NCI-H146 treated with DMSO at 0.1 percent for 48 hours (cell line): ENCODE measurements at regions not wholly inside any gene's neighbourhood (a gene's known extent, or its start where the extent isn't known, plus 50 kb on each side); places are given as distances from the start of the nearest gene placed in this dataset.

ENCODE experiments used
- DNase-seq: peaks from one replicate; lab custom pipeline; 2025; ENCODE audit not compliant: unreplicated experiment; lab: John Stamatoyannopoulos, UW

DNA sequence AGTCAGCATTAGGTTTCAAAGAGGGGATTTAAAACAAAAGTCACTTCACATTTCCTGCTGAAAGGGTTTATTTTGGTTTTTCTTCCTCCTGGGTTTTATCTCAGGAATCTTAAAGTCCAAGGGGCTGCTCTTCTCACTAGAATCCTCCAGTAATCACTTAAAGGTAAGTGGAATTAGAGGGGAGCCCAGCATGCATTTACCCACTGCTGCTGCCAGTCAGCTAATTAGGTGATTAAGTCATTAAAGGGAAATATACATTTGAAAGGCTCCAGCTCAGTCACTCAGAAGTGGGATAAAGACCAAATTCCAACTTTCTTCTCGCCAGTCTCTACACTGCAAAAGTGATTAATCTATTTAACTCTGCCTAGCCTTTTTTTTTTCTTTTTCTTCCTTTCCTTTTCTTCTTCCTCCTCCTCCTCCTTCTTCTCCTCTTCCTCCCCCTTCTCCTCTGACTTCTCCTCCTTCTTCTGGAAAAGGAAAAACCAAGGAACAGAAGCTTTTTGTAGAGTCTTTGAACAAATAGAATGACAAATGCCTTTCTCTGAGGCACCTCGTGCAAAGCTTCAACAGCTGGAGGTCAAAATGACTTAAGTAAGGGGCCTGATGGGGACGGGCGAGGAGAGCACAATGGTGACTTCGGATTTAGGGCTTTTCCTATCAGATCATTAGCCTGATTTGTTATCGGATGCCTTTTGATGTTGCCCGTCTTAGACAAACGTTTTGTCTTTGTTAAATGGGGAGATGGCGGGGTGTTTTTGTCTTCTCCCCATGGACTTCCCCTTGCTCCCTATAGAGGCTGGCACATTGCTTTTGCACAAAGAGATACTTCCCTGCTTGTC is 617.6 kb downstream of the IRX1 start:
- no peak for DNase-seq

GRCh38 chr5:4215143-4215542 is 619.5 kb downstream of the IRX1 start:
- DNase-seq, result no peak

DNA sequence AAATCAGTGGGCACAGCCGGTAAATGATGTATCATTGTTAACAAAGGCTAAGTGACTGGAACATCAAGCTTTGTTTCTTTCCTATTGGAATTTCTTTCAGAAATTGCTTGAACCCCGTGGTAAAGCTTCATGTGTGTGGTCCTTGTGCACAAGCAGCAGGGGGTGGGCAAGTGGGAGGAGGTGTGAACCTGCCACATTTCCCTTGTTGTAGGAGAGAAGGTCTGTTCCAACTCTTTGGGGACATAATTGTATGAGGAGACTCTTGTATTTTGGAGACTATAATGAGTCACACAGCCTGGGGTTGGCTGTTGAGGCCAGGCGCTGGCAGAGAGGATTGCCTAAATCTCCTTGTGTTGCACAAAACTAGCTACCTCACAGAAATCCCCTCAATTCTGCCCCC is 620.5 kb downstream of the IRX1 start:
- DNase-seq, result no peak

GRCh38 chr5:4220016-4220415 is 624.4 kb downstream of the IRX1 start:
- no peak for DNase-seq

GRCh38 chr5:4221048-4221447 is 625.4 kb downstream of the IRX1 start:
- no peak for DNase-seq

DNA sequence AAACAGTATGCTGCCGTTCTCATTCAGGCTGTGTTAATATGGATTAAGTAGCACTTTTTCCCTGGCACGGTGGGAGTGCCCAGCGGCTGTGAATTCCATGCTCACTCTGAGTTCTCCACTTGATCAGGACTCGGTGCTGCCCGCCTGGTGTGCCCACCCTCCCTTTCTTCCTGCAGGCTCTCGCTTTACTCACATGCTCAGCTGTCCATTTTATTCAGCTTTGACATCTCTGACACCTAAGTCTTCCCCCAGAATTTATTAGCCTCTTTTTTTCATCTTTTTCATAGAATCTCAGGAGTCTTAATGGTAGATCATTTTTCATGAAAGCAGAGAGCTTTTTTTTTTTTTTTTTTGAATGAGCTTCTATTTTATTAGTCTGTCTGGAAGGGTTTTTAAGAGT is 626.5 kb downstream of the IRX1 start:
- no peak for DNase-seq

DNA sequence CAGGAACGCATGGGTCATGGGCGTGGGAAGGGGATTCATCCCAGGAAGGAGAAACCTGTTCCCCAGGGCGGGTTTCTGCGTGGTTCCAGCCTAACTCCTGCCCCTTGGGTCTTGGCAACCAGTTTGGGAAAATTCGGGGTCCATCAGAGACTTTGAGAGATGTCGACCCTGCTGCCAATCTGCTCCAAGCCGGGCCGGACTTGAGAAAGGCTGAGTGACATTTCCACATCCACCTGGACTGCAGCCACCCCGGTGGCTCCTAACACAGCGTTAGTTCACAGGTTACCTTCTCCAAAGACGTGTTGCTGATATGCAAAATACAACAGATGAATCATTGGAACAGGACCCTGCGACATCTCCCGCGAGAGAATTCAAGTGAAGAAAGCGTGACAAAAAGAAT is 627.2 kb downstream of the IRX1 start:
- no peak for DNase-seq

GRCh38 chr5:4225741-4226140 is 630.1 kb downstream of the IRX1 start:
- no peak for DNase-seq

DNA sequence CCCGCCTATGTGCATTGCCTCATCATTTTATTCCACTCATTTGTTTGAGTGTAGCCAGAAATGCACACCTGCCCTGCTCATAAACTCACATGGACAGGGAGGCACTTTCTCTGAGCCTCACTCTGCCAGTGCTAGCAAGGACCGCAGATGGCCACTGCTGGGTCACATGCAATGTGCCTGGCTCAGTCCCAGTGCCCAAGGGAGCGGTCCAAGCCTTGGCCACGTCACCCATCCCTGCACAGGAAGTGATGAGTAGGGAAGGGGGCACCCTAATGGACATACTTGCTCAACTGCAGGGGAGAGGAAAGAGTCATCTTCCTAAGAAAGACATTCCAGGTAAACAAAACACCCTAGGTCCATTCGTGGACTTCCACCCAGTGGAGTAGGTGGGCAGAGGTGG is 630.9 kb downstream of the IRX1 start:
- DNase-seq, result no peak

GRCh38 chr5:4228708-4229107 is 633.1 kb downstream of the IRX1 start:
- DNase-seq, result no peak

- DNase-seq, result no peak
These were observed 634.0 kb downstream of the IRX1 start for GRCh38 chr5:4229414-4230292.

DNA sequence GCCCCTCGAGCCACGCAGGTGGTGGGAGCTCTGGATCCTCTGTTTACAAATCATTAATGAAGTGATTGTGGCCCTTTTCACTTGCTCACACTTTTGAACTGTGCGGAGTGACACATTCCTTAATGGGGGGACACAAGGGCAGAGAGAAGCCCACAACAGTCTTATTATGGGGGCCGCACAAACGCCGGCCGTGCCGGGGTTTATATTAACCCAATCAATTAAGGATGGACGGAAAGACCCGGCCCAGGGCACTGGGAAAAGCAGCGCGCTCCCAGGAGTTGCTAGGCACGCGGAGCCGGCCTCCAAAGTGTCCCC is 634.8 kb downstream of the IRX1 start:
- DNase-seq, result no peak

- no peak for DNase-seq
These were observed 635.4 kb downstream of the IRX1 start for GRCh38 chr5:4230786-4231641.

GRCh38 chr5:4232084-4232483 is 636.5 kb downstream of the IRX1 start:
- no peak for DNase-seq

GRCh38 chr5:4233671-4234070 is 638.0 kb downstream of the IRX1 start:
- DNase-seq, result no peak

DNA sequence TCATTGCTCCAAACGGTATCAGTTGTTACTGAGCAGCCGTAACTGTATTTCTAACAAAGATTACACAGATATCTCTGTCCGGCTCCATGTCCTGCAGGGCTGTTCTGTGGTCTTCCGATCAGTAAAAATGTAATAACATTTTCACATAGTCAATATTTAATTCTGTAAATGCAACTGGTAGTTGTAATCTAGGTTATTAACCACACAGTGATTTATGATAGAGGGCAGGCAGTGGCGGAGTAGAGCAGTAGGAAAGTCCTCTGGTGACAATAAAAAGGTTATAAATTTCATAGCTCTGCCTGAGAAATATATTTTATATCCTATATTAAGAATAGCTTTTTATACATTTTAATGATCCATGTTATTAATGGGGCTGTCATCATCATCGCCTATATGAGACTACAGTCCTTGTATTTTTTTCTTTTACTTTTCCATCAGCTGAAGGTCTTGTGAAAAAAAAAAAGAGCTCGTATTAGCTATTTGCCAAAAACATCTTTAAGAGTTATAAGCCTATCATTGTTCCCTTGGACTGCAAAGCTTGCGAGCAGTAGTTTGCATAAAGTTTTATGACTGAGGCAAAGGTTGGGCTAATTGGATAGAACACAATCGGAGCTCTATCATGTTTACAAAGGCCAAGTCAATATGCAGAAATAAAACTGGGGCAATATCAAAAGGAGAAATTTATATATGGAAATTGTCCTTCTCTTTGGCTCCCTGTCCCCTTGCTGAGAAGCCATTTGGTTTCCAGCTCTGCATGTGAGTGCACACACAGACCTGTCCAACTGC is 648.0 kb downstream of the IRX1 start:
- no peak for DNase-seq

- no peak for DNase-seq
These were observed 648.7 kb downstream of the IRX1 start for GRCh38 chr5:4244306-4244705.

- no peak for DNase-seq
These were observed 649.4 kb downstream of the IRX1 start for GRCh38 chr5:4245076-4245475.

DNA sequence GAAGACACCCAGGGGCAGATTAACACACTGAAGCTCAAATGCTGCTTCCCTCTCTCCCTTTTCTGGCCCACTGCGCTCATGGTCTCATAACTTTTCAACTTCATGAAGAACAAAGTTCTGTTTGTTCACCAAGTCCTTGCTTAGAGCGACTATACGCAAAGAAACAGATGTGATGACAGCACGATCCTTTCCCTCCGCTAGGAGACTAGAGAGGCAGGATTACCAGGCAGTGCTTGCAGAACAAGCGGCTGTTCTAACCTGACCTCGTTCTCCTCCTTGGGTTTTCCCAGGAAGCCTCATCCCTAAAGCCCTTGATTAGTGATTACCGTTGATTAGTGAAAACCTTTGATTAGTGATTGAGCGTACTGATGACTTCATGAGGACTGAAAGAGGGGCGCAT is 649.9 kb downstream of the IRX1 start:
- DNase-seq, result no peak

DNA sequence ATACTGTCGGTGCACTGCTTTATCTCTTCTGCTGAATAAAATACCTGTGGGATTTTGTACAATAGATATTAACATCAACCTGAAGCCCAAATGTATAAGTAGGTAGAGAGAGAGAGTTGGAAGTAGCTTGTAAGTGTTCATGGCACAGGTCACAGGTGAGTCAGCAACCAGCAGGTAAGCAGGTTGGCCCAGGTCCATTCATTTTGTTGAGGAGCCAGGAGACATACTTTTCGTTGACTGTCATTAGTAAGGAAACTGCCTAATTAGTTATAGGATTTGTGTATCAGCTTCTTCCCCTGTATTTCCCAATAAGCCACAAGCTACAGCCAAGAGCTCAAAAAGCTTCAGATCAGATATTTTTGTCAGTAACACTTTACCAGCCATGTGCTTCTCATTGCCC is 650.8 kb downstream of the IRX1 start:
- DNase-seq, result no peak

DNA sequence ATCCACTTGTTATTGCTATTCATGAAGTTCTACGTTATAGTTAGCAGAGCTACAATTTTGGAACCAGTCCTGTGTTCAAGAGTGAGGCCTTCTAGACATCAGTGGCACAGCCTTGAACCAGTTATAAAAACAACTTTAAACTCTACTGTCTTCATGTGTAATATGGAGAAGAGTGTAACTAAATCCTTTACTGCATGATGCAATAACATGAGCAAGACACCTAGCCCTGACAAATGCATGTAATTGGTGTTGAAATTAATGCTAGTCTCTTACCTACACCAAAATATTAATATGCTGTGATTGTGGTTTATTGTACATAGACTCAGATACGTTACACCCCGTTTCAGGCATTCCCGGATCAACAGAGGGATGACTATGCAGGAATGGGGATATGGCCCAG is 654.6 kb downstream of the IRX1 start:
- DNase-seq, result no peak
